Cardiac fibroblast (primary cell): ENCODE measurements at regions not wholly inside any gene's neighbourhood (a gene's known extent, or its start where the extent isn't known, plus 50 kb on each side); places are given as distances from the start of the nearest gene placed in this dataset.

Experiments
- DNase-seq, 2 donors: peaks; one replicate each; pipeline versions ENCODE4 v3.0.0 to v3.0.0-alpha.2; 2010; ENCODE audit warnings: low read depth in 2 of 2
- H3K4me3 ChIP-seq, 2 donors: replicated peaks in 1 of 2; 1 replicate in 1 of 2; 2 replicates in 1 of 2; pipeline ENCODE4 v1.5.1; 2011; ENCODE audit warnings: low read depth in 2 of 2, low read length in 2 of 2, mild to moderate bottlenecking in 2 of 2, moderate library complexity in 1 of 2
- TF ChIP-seq, protein P1 (sequence below): IDR thresholded peaks from one replicate; pipeline ENCODE4 v1.5.1; 2011; ENCODE audit warnings: low read depth, mild to moderate bottlenecking, low read length, inconsistent platforms

DNA sequence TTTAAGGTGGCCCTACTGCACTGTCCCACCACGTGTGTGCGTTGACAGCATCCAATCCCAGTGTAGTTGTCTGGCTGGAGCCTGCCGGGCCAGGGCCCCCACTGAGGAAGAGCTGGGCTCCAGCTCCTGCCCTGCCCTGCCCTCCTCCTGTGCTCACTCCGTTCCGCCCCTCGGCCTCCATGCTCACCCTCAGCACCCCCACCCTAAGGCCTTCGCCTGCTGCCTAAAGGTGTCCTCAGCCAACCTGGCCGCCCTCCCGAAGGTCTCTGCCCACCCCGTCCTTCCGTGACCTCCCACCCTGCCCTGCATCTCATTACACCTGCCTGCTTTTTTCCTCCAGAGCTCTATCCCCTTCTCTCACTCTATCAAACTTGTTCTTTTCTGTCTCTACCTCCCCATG is 118.0 kb downstream of the TPRA1 start:
- DNase-seq, result no peak
- no peak overlapping the region for H3K4me3 ChIP-seq
- TF ChIP-seq, protein P1, sequence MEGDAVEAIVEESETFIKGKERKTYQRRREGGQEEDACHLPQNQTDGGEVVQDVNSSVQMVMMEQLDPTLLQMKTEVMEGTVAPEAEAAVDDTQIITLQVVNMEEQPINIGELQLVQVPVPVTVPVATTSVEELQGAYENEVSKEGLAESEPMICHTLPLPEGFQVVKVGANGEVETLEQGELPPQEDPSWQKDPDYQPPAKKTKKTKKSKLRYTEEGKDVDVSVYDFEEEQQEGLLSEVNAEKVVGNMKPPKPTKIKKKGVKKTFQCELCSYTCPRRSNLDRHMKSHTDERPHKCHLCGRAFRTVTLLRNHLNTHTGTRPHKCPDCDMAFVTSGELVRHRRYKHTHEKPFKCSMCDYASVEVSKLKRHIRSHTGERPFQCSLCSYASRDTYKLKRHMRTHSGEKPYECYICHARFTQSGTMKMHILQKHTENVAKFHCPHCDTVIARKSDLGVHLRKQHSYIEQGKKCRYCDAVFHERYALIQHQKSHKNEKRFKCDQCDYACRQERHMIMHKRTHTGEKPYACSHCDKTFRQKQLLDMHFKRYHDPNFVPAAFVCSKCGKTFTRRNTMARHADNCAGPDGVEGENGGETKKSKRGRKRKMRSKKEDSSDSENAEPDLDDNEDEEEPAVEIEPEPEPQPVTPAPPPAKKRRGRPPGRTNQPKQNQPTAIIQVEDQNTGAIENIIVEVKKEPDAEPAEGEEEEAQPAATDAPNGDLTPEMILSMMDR, result no peak

DNA sequence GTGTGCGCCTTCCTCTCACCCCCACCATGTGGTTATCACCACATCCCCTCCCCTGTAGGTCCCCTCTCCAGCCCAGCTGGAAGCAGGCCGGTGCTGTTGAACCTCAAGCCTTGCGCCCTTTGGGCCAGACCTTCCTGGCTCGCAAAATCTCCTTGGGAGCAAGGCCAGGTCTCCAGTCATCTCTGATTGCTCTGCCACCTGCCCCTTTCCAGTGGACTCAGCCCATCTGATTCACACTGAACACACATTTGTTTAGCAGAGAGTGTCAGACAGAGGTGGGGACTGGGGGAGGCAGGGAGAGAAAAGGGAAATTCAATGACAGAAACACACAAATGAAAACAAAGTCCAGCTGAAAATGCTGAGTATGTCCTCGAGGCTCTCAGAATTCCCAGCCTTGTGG is 119.4 kb downstream of the TPRA1 start:
- TF ChIP-seq, protein P1, result no peak
- H3K4me3 ChIP-seq, result no peak overlapping the region
- no peak for DNase-seq

DNA sequence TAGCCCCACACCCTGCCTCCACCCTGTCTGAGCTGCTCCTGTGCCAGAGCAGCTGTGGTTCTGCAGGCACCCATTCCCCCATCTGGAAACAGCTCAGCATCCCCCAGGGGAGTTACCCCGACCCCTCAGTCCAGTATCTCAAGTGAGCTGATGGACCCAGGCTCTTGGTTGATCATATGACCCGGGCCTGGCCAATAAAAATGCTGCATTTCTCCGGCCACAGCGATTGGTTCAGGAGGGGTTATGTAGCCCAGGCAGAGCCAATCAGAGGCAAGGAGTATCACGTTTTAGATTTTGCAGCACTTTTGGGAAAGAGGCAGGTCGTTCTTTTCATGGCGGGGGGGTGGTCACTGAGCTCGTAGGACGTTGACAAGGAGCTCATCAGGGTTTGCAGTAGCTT is 120.8 kb downstream of the TPRA1 start:
- no peak overlapping the region for H3K4me3 ChIP-seq
- no peak for DNase-seq
- TF ChIP-seq, protein P1, result no peak

DNA sequence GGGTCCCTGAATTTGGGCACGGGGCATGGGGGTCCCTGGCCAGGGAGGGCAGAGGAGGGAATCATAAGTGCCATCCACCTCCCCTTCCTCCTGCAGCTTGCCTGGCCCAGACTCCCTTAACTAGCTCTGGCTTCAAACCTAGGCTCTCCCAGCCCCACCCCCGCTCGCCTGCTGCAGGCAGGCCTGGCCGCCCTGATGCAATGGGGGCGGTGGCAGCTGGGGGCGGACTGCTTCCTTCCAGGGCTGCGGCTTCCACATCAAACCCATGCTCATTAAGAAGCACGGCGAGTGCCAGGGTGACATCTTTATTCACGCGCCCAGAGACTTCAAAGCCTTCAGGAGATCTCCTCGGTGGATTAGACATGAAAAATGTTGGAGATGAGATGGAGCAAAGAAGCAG is 123.1 kb downstream of the TPRA1 start:
- TF ChIP-seq, protein P1, result no peak
- no peak for DNase-seq
- H3K4me3 ChIP-seq, result no peak overlapping the region

DNA sequence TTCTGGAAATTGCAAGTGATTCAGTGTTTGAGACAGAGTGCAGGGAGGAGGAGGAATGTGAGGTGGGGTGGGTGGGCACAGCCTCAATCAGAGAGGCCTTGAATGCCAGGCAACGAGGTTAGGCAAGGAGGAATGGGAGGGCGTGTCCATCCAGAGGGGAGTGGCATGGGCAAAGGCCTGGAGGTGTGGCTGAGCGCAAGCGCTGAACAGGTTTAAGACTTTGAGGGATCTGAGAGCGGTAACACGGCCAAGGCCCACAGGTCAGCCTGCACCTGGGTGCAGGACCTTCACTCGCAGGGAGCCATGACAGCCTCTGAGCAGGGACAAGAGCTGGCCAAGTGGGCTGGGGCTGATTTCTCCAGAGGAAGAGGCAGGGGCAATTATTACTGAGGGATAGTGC is 125.9 kb downstream of the TPRA1 start:
- no peak overlapping the region for H3K4me3 ChIP-seq
- no peak for DNase-seq
- TF ChIP-seq, protein P1, result no peak

DNA sequence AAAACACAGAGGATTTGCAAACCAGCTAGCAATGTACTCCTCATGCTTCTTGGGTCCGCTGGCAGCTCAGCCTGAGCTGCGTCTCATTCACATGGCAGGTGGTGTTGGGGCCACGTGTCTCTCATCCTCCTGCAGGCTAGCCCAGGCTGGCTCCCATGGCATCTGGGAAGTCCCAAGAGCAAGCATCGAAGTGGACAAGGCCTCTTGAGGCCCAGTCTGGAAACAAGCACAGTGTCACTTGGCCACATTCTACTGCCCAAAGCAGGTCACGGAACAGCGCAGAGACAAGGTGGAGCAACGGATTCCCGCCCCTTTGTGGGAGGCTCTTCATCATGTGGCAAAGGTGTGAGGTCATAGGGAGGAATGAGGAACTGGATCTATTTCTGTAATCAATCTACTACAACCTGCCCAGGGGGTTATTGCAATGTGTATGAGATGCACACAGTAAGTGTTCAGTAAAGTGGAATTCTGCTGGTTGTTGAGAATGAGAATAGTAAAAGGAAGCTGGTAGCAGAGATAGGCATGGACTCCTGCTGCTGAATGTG is 128.3 kb downstream of the TPRA1 start:
- TF ChIP-seq, protein P1, result no peak
- no peak overlapping the region for H3K4me3 ChIP-seq
- no peak for DNase-seq

DNA sequence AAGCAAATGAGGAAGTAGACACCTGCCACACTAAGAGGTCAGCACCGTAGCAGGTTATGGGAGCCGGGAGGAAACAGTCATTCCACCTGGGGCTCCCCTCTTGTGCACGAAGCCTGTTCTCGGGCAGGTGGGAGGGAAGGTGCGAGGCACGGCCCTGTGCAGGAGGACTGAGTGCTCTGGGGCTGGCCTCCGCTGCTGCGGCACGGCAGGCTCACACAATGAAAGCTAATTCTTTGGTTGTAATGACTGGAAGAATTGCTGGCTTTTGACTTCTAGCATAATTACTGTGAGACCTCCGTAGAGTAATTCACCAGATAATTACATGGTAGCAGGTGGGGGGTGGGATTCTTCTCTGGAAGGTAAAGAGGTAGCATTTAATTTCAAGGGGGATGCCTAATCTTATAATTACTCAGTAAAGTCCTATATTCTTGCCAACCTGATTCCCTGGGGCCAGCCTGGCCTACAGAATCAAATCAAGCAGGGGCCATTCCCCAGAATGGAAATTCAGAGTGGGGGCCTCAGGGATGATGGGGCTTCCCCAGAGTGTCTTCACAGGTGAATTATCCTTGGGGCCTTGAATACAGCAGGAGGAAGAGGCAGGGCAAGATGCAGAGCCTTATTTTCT is 129.1 kb downstream of the TPRA1 start:
- TF ChIP-seq, protein P1, result no peak
- no peak for DNase-seq

More for the DNA sequence above, 129.1 kb downstream of the TPRA1 start:
- H3K4me3 ChIP-seq, result no peak overlapping the region
